ENCODE measurements at regions not wholly inside any gene's neighbourhood (a gene's known extent, or its start where the extent isn't known, plus 50 kb on each side); places are given as distances from the start of the nearest gene placed in this dataset.

GRCh38 chrY:15404551-15404950 is 880.2 kb downstream of the NLGN4Y start:
- DNase-seq: no peak

GRCh38 chrY:15415165-15415564 is 890.8 kb downstream of the NLGN4Y start:
- DNase-seq: no peak

GRCh38 chrY:15418613-15419012 is 894.3 kb downstream of the NLGN4Y start:
- no peak for DNase-seq

- peak; percentile 46 for DNase-seq
Measured at GRCh38 chrY:15424665-15425132, 900.4 kb downstream of the NLGN4Y start.

GRCh38 chrY:15440021-15440695 is 915.8 kb downstream of the NLGN4Y start:
- no peak for DNase-seq

GRCh38 chrY:15440696-15441408 is 916.5 kb downstream of the NLGN4Y start:
- DNase-seq: no peak

GRCh38 chrY:15441878-15442277 is 917.5 kb downstream of the NLGN4Y start:
- no peak for DNase-seq

GRCh38 chrY:15445871-15446270 is 921.5 kb downstream of the NLGN4Y start:
- DNase-seq: no peak

GRCh38 chrY:15446861-15447260 is 922.5 kb downstream of the NLGN4Y start:
- no peak for DNase-seq

GRCh38 chrY:15447959-15448358 is 923.6 kb downstream of the NLGN4Y start:
- DNase-seq: no peak

- no peak for DNase-seq
Measured at GRCh38 chrY:15455133-15455937, 931.0 kb downstream of the NLGN4Y start.

GRCh38 chrY:15455980-15456469 is 931.7 kb downstream of the NLGN4Y start:
- DNase-seq: peak; percentile 89

GRCh38 chrY:15456491-15456890 is 932.2 kb downstream of the NLGN4Y start:
- DNase-seq: no peak

- DNase-seq: no peak
Measured at GRCh38 chrY:15457682-15458081, 933.4 kb downstream of the NLGN4Y start.

GRCh38 chrY:15458426-15458825 is 934.1 kb downstream of the NLGN4Y start:
- no peak for DNase-seq

GRCh38 chrY:15465880-15466279 is 941.6 kb downstream of the NLGN4Y start:
- no peak for DNase-seq

- no peak for DNase-seq
Measured at GRCh38 chrY:15466891-15467290, 942.6 kb downstream of the NLGN4Y start.

- DNase-seq: no peak
Measured at GRCh38 chrY:15468091-15468490, 943.8 kb downstream of the NLGN4Y start.

GRCh38 chrY:15471371-15471770 is 947.0 kb downstream of the NLGN4Y start:
- DNase-seq: no peak

GRCh38 chrY:15478348-15478963 is 954.1 kb downstream of the NLGN4Y start:
- DNase-seq: no peak

GRCh38 chrY:15500536-15500935 is 976.2 kb downstream of the NLGN4Y start:
- no peak for DNase-seq

- no peak for DNase-seq
Measured at GRCh38 chrY:15501181-15501580, 976.9 kb downstream of the NLGN4Y start.

GRCh38 chrY:15510288-15510687 is 986.0 kb downstream of the NLGN4Y start:
- DNase-seq: no peak

Measured in CD4-positive, alpha-beta T cell treated with Interleukin-10 for 1 hour (primary cell).